D721Med (cell line): ENCODE measurements at regions not wholly inside any gene's neighbourhood (a gene's known extent, or its start where the extent isn't known, plus 50 kb on each side); places are given as distances from the start of the nearest gene placed in this dataset.
A peak's percentile ranks its signal among the peaks of the same experiment; 100 is the strongest.

Experiments used
- DNase-seq: peaks from one replicate; pipeline ENCODE4 v3.0.0; 2011; ENCODE audit warnings: low spot score; ENCODE audit not compliant: insufficient read length
- FAIRE-seq: peaks from 2 replicates; lab custom pipeline; 2011; peaks lifted over from hg19 to GRCh38; lab: Jason Lieb, UNC
- TF ChIP-seq, protein P1 (sequence below): IDR thresholded peaks from 2 replicates; pipeline ENCODE4 v1.5.1; 2012; ENCODE audit warnings: mild to moderate bottlenecking, control low read depth; ENCODE audit not compliant: insufficient read depth; ENCODE audit errors: missing control alignments

DNA sequence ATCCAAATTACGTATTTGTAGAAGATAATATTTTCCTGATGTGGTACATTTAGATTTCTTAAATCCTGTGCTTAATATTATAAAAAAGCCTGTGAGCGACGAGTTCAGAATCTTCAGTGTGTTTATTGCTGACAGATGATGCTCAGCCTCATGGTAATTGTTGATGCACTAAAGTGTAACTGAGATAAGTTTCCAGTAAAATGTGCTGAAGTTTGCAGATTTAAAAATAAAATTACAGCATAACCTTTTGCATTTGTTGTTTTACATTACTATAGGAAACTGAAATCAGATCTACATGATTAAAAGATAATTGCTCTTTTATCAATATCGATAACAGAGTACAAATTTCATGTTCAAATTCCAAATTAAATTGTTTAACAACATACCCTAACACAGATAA lies 307.6 kb downstream of the FIGN start:
- TF ChIP-seq, protein P1, sequence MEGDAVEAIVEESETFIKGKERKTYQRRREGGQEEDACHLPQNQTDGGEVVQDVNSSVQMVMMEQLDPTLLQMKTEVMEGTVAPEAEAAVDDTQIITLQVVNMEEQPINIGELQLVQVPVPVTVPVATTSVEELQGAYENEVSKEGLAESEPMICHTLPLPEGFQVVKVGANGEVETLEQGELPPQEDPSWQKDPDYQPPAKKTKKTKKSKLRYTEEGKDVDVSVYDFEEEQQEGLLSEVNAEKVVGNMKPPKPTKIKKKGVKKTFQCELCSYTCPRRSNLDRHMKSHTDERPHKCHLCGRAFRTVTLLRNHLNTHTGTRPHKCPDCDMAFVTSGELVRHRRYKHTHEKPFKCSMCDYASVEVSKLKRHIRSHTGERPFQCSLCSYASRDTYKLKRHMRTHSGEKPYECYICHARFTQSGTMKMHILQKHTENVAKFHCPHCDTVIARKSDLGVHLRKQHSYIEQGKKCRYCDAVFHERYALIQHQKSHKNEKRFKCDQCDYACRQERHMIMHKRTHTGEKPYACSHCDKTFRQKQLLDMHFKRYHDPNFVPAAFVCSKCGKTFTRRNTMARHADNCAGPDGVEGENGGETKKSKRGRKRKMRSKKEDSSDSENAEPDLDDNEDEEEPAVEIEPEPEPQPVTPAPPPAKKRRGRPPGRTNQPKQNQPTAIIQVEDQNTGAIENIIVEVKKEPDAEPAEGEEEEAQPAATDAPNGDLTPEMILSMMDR = no peak
- FAIRE-seq = no peak
- no peak for DNase-seq

DNA sequence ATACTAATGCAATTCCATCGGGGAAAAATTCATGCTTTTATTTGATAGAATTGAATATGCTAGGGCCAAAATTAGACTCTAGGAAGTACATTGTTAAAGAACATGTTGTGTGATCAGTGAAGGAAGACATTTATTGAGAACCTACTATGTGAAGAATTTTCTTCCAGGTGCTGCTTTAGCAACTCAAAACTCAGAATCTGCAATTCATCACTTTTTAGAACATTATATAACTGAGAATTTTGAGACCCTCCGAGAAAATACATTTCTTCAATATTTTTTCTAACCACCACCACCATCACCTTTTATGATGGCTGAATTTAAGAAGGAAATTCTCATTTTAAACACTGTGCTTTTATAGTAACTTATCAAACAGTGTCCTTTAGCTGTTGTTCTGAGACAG lies 315.2 kb downstream of the FIGN start:
- no peak for FAIRE-seq
- TF ChIP-seq, protein P1 = no peak
- no peak for DNase-seq

DNA sequence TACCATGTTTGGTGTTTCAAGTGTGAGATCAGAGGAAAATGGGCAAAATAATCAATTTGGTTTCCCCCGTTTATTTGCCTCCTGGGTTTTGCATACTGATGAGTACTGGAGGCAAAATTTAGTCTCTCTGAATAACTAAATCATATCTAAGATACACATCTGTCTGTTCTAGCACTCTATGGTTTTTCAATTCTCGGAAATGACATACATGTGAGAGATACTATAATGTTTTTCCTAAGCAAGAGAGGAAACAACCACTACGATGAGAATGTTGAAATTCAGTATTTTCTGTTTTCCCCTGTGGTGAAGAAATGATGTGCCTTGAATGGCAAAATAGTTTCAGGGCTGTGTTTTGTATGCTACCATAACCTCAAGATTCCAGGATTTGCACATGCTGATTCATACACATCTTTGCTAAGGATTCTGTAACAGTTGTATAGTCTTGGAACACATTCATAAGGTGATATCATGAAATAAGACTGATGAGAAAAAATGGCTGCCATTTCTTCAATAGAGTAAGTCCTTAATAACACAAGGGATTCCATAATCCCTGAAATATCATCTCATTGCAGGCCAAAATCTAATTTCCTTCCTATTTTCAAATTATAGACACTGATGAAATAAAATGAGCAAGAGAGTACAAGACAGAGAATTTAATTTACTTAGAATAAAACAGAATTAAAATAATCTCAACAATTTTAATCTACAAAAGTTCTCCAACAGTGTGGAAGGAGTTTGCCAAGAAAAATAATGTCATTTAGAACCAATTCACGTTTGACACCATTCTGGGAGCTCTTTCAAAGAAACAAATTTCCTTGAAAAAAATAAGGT lies 316.6 kb downstream of the FIGN start:
- DNase-seq = no peak
- TF ChIP-seq, protein P1 = no peak
- FAIRE-seq = peak; percentile 73

DNA sequence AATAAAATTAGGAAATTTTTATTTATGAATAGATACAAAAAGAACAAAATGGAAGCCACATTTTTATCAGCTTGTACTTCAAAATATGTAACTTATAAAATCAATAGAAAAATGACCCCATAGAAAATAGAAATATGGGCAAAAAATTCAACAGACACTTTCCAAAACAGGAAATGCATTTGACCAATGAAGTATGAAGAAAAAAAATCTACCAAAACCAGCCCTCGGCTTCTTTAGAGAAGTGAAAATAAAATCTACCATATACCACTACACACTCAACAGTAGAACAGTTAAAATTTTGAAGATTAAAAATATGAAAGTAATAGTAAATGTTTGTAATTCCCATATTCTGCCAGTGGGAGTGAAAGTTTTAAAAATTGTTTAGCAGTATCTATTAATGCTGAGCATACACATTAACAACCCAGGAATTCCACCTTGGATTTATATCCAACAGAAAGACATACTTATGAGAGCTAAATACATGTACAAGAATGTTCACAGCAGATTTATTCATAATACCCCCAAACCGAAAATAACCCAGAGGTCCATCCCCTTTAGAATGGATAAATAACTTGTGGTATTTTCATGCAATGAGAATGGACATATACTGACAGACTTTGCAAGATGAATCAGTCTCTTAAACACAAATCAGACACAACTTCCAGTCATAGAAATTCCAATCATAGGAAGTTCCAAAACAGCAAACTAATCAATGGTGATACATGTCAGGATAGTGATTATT lies 318.0 kb downstream of the FIGN start:
- FAIRE-seq (no peak), DNase-seq (no peak)
- TF ChIP-seq, protein P1 = no peak

DNA sequence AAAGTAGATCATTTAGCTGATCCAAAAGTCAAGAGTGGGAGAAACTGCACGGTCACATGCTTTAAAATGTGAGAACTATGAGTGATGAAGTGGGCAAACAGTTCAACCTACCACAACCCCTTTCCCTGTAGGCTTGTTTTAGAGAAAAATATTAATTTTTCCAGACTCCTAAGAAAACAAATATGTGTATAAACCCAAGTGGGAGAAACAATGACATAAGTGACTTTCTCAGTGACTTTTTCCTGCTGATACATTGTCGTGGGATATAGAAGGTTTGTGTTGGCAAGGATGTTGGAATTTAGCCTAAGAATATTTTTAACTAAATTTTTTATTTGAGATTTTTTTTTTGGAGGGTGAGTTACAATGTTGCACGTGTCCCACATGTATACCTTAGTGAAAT lies 321.7 kb downstream of the FIGN start:
- DNase-seq = no peak
- FAIRE-seq = no peak
- TF ChIP-seq, protein P1 = no peak

DNA sequence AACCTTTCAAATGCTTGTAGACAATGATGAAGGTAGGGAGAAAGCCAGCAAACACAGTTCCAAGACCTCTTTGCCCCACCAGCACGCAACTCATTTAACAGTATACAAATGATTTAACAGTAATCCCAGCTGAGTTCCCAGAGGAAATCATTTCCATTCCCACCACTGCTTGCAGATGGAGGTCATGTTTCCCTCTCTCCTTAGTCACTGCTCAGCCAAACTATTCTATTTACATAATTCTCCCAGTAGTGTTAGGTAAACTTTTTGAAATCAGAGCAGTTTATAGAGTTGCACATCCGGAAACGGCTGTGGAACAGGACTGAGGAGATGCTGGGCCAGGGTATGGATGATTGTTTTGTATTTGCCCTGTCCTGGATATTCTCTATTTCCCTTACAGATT lies 328.5 kb downstream of the FIGN start:
- TF ChIP-seq, protein P1 = no peak
- FAIRE-seq = no peak

More for the DNA sequence above, 328.5 kb downstream of the FIGN start:
- no peak for DNase-seq
